GM12873 (cell line): ENCODE measurements at regions not wholly inside any gene's neighbourhood (a gene's known extent, or its start where the extent isn't known, plus 50 kb on each side); places are given as distances from the start of the nearest gene placed in this dataset.

Source experiments
- CTCF ChIP-seq: IDR thresholded peaks from 2 replicates; pipeline ENCODE4 v1.5.1; 2012; ENCODE audit warnings: low read depth, mild to moderate bottlenecking, moderate library complexity, low read length, control low read depth; ENCODE audit not compliant: insufficient read depth; ENCODE audit errors: missing control alignments

GRCh38 chr22:48669986-48670716 lies 1157.5 kb downstream of the BRD1 start:
- no peak for TF ChIP-seq CTCF

GRCh38 chr22:48669226-48669625 lies 1158.4 kb downstream of the BRD1 start:
- TF ChIP-seq CTCF, result no peak

- TF ChIP-seq CTCF, result no peak
Measured at GRCh38 chr22:48667289-48667688, 1160.4 kb downstream of the BRD1 start.

GRCh38 chr22:48666620-48667019 lies 1161.1 kb downstream of the BRD1 start:
- TF ChIP-seq CTCF, result no peak

- TF ChIP-seq CTCF, result no peak
Measured at GRCh38 chr22:48665311-48665995, 1162.2 kb downstream of the BRD1 start.

- no peak for TF ChIP-seq CTCF
Measured at GRCh38 chr22:48664586-48664985, 1163.1 kb downstream of the BRD1 start.

- TF ChIP-seq CTCF, result peak; percentile 54
Measured at GRCh38 chr22:48663297-48663696, 1164.4 kb downstream of the BRD1 start.
